GM18867 (cell line): ENCODE measurements at regions not wholly inside any gene's neighbourhood (a gene's known extent, or its start where the extent isn't known, plus 50 kb on each side); places are given as distances from the start of the nearest gene placed in this dataset.
A peak's percentile ranks its signal among the peaks of the same experiment; 100 is the strongest.
"Not testable (repeated sequence)": the region's sequence is repeated elsewhere in the genome, so short reads cannot be mapped to it uniquely, and the experiment has no call there.

ENCODE experiments used
- ATAC-seq: cut with Tn5 transposase; IDR thresholded peaks from one replicate; pipeline ENCODE4 v1.9.1; 2021; ENCODE audit warnings: mild to moderate bottlenecking, moderate library complexity; ENCODE audit not compliant: unreplicated experiment

- ATAC-seq: no peak
Measured at GRCh38 chr6:113744861-113745260, 112.3 kb upstream of the MARCKS start.

DNA sequence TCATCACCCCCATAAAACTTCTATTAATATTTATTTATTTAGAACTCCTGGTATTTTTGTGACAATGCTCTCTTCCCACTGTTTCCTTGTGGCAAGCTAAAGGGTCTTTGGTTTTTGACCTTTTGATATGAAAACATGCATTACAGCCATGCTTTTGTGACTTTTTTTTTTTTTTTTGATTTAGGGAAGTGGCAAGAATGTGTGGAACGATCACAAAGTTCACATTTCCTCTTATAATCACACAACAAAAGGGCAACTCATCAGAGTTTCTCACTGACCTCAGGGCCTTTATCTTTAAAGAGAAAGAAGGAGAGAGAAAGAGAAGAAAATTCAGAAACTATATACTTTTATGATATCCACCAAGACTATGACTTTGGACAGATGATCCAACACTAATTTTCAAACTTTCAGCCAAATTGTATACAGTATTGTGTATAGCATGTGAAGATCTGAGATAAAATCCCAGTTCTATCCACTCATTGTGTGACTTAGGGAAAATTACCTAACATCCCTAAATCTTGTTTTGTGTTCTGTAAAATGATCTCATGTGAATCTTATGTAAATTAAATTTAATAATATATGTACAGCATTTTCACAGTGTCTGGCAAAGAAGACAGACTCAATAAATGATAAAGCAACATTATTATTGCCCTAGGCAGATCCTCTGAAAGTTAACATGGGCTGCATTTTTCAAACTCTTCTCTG, 106.8 kb upstream of the MARCKS start:
- ATAC-seq: no peak

- ATAC-seq: no peak
Measured at GRCh38 chr6:113754291-113754690, 102.9 kb upstream of the MARCKS start.

GRCh38 chr6:113755449-113756289, 101.5 kb upstream of the MARCKS start:
- peak; percentile 74 for ATAC-seq

DNA sequence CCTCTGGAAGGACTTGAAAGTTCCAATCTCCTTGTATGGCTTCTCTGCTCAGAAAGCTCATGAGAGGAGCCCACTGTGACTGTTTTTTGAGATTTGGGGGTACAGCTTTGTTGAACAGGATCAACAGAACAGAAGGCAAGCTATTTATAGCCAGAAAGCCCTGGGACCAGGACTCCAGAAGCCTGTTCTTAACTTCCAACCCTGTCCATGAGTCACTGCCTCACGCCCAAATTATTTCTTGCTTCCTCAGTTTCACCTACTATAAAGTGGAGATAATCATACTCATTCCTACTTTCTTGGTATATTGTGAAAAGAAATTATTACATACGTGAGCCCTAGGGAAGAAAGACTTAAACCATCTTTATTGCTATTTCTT, 100.9 kb upstream of the MARCKS start:
- no peak for ATAC-seq

GRCh38 chr6:113758214-113758613, 98.9 kb upstream of the MARCKS start:
- ATAC-seq: no peak

DNA sequence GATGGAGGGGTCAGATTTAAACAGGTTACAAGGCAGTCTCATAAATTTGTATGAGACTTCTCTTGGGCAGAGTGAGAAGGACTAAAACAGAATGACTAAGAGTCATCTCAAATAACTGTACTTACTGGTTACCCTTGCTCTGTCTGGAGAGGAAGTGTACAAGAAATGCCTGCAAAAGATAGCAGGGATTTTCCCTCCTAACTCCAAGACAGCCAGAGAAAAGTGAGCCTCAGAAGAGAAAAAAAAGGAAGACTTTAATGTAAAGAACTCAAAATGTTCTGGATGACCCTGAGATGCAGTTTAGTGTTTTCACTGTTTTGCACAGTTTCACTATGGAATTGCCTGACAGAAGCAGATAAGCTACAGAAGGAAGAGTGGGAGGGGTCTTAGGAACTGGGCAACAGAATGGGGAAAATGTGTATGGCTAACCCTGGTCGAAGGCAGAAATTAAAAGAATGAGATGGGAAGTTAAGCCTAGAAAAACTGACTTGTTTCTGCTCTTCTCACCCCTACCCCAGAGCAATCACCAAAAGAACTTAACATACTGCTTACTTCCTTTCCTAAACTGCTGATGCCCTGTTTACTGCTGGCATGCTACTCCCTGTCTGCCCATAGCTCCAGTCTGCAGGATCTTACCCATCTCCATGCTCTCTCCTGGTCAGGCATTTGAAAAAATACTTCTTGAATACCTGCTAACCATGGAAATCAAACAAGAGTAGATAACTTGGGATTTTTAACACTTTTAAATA, 98.1 kb upstream of the MARCKS start:
- ATAC-seq: no peak

- ATAC-seq: no peak
Measured at GRCh38 chr6:113762641-113763040, 94.5 kb upstream of the MARCKS start.

GRCh38 chr6:113763311-113763766, 93.8 kb upstream of the MARCKS start:
- ATAC-seq: no peak

DNA sequence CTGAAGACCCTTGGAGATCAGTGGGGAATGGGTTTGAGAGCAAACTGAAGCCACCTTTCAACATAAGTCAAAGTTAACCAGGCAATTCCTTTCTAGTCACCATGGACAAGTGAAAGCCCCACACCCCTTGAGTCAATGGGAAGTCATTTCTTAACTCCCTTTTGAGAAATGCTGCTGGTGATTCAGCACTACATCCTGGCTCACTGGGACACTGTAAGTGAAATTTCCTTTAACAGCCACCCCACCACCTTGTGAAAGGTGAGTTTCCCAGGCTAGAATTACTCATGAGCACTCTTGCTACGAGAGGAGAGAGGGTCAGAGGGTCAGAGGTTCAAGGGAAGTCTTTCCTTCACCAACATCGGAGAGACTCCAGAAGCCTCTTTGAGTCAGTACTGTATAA, 93.3 kb upstream of the MARCKS start:
- ATAC-seq: peak; percentile 60

DNA sequence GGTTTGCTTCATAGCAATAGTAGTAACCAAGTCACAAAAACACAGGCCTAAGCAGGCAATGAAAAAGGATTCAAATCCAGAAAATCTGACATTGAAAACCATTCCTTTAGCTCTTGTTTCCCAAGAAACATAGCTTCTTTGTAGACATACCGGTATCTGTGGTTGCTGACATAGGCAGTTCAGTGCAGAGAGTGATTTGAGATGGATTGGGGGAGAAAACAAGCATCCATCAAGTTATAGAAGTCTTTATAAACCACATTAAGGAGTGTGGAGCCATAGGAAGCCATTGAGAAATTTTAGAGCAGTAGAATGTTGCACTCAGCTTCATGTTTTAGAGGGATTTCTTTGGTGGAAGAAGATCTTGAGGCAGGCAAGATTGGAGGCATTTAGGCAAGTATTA, 91.2 kb upstream of the MARCKS start:
- no peak for ATAC-seq

DNA sequence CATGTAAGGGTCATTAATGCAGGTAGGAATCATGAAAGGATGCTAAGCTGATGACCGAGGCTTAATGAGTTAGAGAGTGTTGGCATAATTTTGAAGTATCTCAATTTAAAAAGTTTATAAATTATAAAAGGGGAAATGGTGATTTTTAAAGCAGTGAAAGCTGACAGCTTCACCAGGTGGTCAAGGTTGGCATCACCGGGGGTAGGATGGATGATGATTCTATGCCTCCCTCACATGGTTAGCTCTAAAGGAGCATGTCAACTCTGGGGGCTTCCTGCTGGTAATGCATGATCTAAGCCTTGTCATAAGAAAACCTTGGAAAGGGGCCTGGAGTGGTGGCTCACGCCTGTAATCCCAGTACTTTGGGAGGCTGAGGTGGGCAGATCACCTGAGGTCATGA, 89.2 kb upstream of the MARCKS start:
- ATAC-seq: no peak

- ATAC-seq: no peak
Measured at GRCh38 chr6:113772961-113773360, 84.2 kb upstream of the MARCKS start.

DNA sequence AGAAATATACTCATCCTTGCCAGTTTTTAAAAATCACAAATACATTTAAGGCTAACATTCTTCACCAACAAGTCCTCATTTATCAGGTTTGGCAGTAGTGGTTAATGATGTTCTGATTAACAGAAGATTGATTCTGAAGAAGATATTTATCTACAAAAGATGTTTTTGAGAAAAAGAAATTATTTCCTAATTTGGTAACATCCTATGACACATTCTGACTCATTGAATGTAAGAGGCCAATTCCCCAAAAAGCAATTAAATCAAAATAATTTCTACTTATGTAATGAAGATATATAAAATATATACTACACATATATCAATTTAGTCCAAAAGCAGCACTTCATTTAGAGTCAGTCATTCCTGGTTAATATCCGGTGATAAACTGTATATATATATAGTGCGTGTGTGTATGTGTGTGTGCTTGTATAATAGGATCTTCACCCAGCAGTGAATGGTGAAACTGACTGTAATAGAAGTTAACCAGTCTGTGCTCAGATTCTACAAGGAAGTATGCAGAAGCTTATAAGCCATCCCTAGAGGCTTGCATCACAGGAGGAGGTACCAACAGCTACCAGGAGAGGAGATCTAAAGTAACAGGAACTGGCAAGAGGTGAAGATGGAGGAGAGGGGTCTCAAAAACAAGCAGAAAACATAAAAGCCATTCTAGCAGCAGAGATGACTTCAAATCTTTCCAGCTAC, 82.9 kb upstream of the MARCKS start:
- ATAC-seq: no peak

DNA sequence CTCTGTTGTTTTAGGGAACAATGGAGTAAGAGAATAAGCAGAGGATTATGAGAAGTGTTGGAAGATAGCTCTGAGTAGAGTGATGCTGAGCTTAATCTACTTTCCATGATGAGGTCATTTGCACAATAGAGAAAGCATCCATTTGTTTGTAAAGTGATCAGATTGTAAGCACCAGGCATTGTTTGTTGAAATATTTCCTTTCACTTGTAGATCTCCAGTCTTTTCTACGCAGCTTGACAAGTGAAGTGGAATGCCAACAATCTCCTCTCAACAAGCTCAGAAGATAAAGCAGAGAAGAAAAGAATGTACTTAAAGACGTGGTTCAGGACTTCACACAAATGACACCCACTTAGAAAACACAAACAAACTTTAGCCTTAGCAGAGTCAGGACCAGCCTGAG, 80.1 kb upstream of the MARCKS start:
- no peak for ATAC-seq

- ATAC-seq: no peak
Measured at GRCh38 chr6:113777601-113778000, 79.5 kb upstream of the MARCKS start.

GRCh38 chr6:113779656-113780055, 77.5 kb upstream of the MARCKS start:
- ATAC-seq: peak; percentile 50

- ATAC-seq: no peak
Measured at GRCh38 chr6:113782636-113783035, 74.5 kb upstream of the MARCKS start.

GRCh38 chr6:113786168-113786567, 71.0 kb upstream of the MARCKS start:
- no peak for ATAC-seq

- ATAC-seq: no peak
Measured at GRCh38 chr6:113788586-113788985, 68.6 kb upstream of the MARCKS start.

- not testable (repeated sequence) for ATAC-seq
Measured at GRCh38 chr6:113791225-113791624, 65.9 kb upstream of the MARCKS start.
